OCI-LY3 (cell line): ENCODE measurements at regions not wholly inside any gene's neighbourhood (a gene's known extent, or its start where the extent isn't known, plus 50 kb on each side); places are given as distances from the start of the nearest gene placed in this dataset.

Experiments
- H2AFZ ChIP-seq: fragments of 200-600, 300-600 bp; shearing (Covaris generic); 2 replicates; pipeline ENCODE4 v1.6.0; 2014; ENCODE audit warnings: antibody characterized with exemption, low read depth, low read length
- H3K27ac ChIP-seq: fragments of 200-600, 300-600 bp; sonication (generic); 2 replicates; pipeline ENCODE4 v1.5.1; 2014; ENCODE audit warnings: mild to moderate bottlenecking, low read length, moderate library complexity, mixed read lengths
- H3K27me3 ChIP-seq: fragments of 200-600, 300-600 bp; sonication (generic); 2 replicates; pipeline ENCODE4 v1.6.1; 2014; ENCODE audit warnings: low read depth, low read length, mixed read lengths
- H3K36me3 ChIP-seq: fragments of 200-600, 300-600 bp; sonication (generic); replicated peaks from 2 replicates; pipeline ENCODE3; 2014; ENCODE audit warnings: low read depth, low read length, mixed read lengths
- H3K4me1 ChIP-seq: fragments of 300-600, 200-600 bp; sonication (generic); 2 replicates; pipeline ENCODE4 v1.6.1; 2014; ENCODE audit warnings: low read length, mixed read lengths
- H3K4me2 ChIP-seq: fragments of 200-600, 300-600 bp; sonication (generic); 2 replicates; pipeline ENCODE4 v1.6.1; 2014; ENCODE audit warnings: low read length, mixed read lengths
- H3K4me3 ChIP-seq: fragments of 300-600, 200-600 bp; sonication (generic); 2 replicates; pipeline ENCODE4 v1.5.1; 2014; ENCODE audit warnings: antibody characterized with exemption, mild to moderate bottlenecking, low read length, moderate library complexity
- H3K79me2 ChIP-seq: fragments of 300-600, 200-600 bp; shearing (Covaris generic); 2 replicates; pipeline ENCODE4 v1.6.1; 2014; ENCODE audit warnings: mild to moderate bottlenecking, low read length, mixed read lengths
- H3K9ac ChIP-seq: fragments of 300-600, 200-600 bp; shearing (Covaris generic); 2 replicates; pipeline ENCODE4 v1.6.0; 2014; ENCODE audit warnings: mild to moderate bottlenecking, low read length, moderate library complexity
- H3K9me3 ChIP-seq: fragments of 200-600, 300-600 bp; shearing (Covaris generic); 2 replicates; pipeline ENCODE4 v1.6.1; 2014; ENCODE audit warnings: low read length, mixed read lengths; ENCODE audit not compliant: insufficient read depth
- H4K20me1 ChIP-seq: fragments of 200-600, 300-600 bp; sonication (generic); 2 replicates; pipeline ENCODE4 v1.6.1; 2016; ENCODE audit warnings: low read length, mixed read lengths; ENCODE audit not compliant: insufficient read depth
- EZH2phosphoT487 ChIP-seq: fragments of 200-600 bp; shearing (Covaris generic); IDR thresholded peaks from 2 replicates; pipeline ENCODE4 v1.6.1; 2018; ENCODE audit warnings: antibody characterized with exemption, mixed run types, low read depth
- TF ChIP-seq, protein P1 (sequence below): fragments of 200-600, 300-600 bp; sonication (generic); IDR thresholded peaks from 2 replicates; pipeline ENCODE4 v1.5.1; 2014; ENCODE audit warnings: antibody characterized with exemption, low read length, low read depth

DNA sequence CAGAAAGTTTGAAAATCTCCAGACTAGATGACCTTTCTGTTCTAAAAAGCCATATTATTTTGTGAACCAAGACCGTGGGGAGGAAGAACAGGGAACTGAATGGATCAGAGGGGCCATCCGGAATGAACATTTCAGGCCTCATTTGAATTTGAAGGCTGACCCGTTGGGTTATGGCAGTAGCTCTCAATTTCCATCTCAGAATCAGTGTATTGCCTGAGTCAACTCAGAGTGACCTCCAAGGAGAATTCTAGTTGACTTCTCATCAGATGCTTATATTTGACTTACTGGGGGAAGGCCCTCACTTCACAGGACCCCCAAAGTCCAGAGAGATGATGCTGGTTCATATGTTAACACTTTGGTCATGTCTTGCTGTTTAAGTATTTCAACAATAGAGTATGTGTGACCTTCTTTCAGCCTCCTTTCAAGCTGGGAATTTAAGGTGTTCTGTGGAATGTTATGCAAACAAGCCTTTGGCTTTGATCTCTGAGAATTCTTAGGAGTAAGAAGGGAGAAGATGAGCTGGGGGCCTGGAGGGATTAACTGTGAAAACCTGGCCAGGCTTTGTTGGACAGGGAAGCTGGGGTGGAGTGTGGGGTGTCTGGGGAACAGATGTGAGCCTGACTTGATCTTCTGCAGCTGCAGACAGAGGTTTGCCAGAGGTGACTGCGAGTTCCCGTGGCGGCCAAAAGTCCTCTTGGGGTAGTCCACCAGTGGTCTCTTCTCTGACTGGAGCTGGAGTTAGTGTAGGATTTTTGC lies 111.2 kb upstream of the RGMA start:
- H3K4me1 ChIP-seq = no peaks in the 10 kb centered on the region
- no peak for TF ChIP-seq EZH2phosphoT487
- TF ChIP-seq, protein P1, sequence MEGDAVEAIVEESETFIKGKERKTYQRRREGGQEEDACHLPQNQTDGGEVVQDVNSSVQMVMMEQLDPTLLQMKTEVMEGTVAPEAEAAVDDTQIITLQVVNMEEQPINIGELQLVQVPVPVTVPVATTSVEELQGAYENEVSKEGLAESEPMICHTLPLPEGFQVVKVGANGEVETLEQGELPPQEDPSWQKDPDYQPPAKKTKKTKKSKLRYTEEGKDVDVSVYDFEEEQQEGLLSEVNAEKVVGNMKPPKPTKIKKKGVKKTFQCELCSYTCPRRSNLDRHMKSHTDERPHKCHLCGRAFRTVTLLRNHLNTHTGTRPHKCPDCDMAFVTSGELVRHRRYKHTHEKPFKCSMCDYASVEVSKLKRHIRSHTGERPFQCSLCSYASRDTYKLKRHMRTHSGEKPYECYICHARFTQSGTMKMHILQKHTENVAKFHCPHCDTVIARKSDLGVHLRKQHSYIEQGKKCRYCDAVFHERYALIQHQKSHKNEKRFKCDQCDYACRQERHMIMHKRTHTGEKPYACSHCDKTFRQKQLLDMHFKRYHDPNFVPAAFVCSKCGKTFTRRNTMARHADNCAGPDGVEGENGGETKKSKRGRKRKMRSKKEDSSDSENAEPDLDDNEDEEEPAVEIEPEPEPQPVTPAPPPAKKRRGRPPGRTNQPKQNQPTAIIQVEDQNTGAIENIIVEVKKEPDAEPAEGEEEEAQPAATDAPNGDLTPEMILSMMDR = no peak
- no peak overlapping the region for H3K4me2 ChIP-seq
- no peaks in the 10 kb centered on the region for H3K79me2 ChIP-seq
- H3K9ac ChIP-seq = no peak overlapping the region
- no peak overlapping the region for H2AFZ ChIP-seq
- H3K27me3 ChIP-seq = peaks cover 15% of the 10 kb centered on the region
- no peak overlapping the region for H3K27ac ChIP-seq
- no peaks in the 10 kb centered on the region for H3K9me3 ChIP-seq
- H3K4me3 ChIP-seq = no peak overlapping the region
- no peaks in the 10 kb centered on the region for H3K36me3 ChIP-seq
- H4K20me1 ChIP-seq = no peaks in the 10 kb centered on the region

DNA sequence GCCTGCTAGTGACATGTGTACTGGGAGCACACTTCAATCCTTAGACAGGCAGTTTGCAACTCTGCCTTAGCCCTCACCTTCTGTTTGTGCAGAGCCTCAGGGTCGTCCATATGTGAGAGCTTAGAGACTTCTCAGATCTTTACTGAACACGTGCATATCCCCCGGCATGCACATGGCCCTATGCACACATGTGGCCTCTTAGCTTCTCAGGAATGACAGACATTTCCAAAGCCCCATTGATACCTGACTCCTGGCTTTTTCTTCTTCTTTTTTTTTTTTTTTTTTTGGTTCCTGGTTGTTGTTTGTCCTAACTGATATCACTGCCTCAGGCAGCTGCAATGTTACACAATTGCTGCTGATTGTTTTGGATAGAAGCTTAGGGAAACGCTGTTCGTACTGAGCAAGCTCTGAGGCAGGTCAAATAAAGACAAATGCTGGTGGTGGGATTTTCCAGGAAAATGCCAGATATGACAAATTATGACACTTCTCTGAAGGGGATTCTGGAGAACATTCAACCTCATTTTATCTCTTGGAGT lies 107.2 kb upstream of the RGMA start:
- Histone ChIP-seq H3K4me2 (no peak overlapping the region), H3K4me1 (no peaks in the 10 kb centered on the region), H3K36me3 (no peaks in the 10 kb centered on the region), H3K9ac (no peak overlapping the region), H2AFZ (no peak overlapping the region), H3K79me2 (no peaks in the 10 kb centered on the region), H4K20me1 (no peaks in the 10 kb centered on the region), H3K9me3 (no peaks in the 10 kb centered on the region), H3K4me3 (no peak overlapping the region), H3K27ac (no peak overlapping the region), H3K27me3 (peaks cover 3% of the 10 kb centered on the region; the same call in 1 of the 2 replicates)
- TF ChIP-seq EZH2phosphoT487 = no peak
- TF ChIP-seq, protein P1 = no peak

DNA sequence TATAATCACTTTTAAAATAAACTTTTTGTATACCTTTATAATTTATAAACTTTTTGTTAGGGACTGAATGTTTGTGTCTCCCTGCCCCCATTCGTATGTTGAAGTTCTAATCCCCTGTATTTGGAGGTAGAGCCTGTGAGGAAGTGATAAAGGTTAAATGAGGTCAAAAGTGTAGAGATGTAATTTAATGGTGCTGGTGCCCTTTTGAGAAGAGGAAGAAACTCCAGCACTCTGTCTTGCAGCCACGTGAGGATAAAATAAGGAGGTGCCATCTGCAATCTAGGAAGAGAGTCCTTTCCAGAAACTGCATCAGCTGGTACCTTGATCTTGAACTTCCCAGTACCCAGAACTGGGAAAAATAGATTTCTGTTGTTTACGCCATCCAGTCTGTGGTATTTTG lies 106.1 kb upstream of the RGMA start:
- no peaks in the 10 kb centered on the region for H3K27me3 ChIP-seq
- H3K4me3 ChIP-seq = no peak overlapping the region
- H4K20me1 ChIP-seq = no peaks in the 10 kb centered on the region
- no peaks in the 10 kb centered on the region for H3K79me2 ChIP-seq
- no peak overlapping the region for H3K27ac ChIP-seq
- TF ChIP-seq EZH2phosphoT487 = no peak
- TF ChIP-seq, protein P1 = no peak
- no peaks in the 10 kb centered on the region for H3K9me3 ChIP-seq
- H3K36me3 ChIP-seq = no peaks in the 10 kb centered on the region
- H3K4me1 ChIP-seq = no peaks in the 10 kb centered on the region
- no peak overlapping the region for H3K9ac ChIP-seq
- H2AFZ ChIP-seq = no peak overlapping the region
- H3K4me2 ChIP-seq = no peak overlapping the region

DNA sequence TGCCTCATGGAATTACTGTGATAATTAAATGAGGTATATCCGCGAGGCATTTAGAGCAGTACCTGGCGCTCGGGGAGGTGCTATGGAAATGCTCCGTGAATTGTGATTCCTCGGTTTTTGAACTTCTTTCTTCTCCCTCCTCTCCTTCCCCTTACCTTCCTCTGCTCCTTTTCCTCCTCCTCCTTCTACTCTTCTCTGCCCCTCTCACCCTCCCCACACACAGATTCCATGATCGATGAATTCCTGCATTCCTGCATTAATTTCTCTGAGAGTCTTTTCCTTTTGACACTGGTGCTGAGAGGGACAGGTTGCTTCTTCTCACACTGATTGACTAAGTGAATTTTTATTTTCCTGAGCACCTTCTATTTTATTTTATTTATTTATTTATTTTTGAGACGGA lies 101.2 kb upstream of the RGMA start:
- TF ChIP-seq, protein P1 = no peak
- no peak for TF ChIP-seq EZH2phosphoT487
- no peaks in the 10 kb centered on the region for H3K9me3 ChIP-seq
- peaks cover 31% of the 10 kb centered on the region for H3K27me3 ChIP-seq
- H3K36me3 ChIP-seq = no peaks in the 10 kb centered on the region
- H3K79me2 ChIP-seq = no peaks in the 10 kb centered on the region
- H3K9ac ChIP-seq = no peak overlapping the region
- no peak overlapping the region for H2AFZ ChIP-seq
- H4K20me1 ChIP-seq = no peaks in the 10 kb centered on the region
- H3K4me2 ChIP-seq = no peak overlapping the region
- H3K27ac ChIP-seq = no peak overlapping the region
- H3K4me1 ChIP-seq = no peaks in the 10 kb centered on the region
- no peak overlapping the region for H3K4me3 ChIP-seq
